OCI-LY1 (cell line): ENCODE measurements at regions not wholly inside any gene's neighbourhood (a gene's known extent, or its start where the extent isn't known, plus 50 kb on each side); places are given as distances from the start of the nearest gene placed in this dataset.

Experiments used
- H2AFZ ChIP-seq: fragments of 200-600 bp; sonication (generic), shearing (Covaris generic); 2 replicates; pipeline ENCODE4 v1.6.0; 2014; ENCODE audit warnings: antibody characterized with exemption, mild to moderate bottlenecking, low read length
- H3F3A ChIP-seq: fragments of 200-600 bp; sonication (generic), shearing (Covaris generic); 2 replicates; pipeline ENCODE4 v1.6.0; 2014; ENCODE audit warnings: mild to moderate bottlenecking, antibody characterized with exemption, low read length, moderate library complexity; ENCODE audit not compliant: insufficient read depth
- H3K27ac ChIP-seq: fragments of 200-600 bp; sonication (generic); 2 replicates; pipeline ENCODE4 v1.5.1; 2014; ENCODE audit warnings: low read length, mixed run types, mild to moderate bottlenecking, low read depth; ENCODE audit not compliant: poor library complexity, severe bottlenecking
- H3K27me3 ChIP-seq: fragments of 200-600 bp; sonication (generic); 2 replicates; pipeline ENCODE4 v1.6.0; 2014; ENCODE audit warnings: antibody characterized with exemption, mild to moderate bottlenecking, low read length, moderate library complexity; ENCODE audit not compliant: insufficient read depth
- H3K36me3 ChIP-seq: fragments of 200-600 bp; sonication (generic); 2 replicates; pipeline ENCODE4 v1.6.1; 2014; ENCODE audit warnings: mild to moderate bottlenecking, antibody characterized with exemption, low read length, moderate library complexity, mixed read lengths; ENCODE audit not compliant: insufficient read depth
- H3K4me1 ChIP-seq: fragments of 200-600 bp; sonication (generic); 2 replicates; pipeline ENCODE4 v1.5.1; 2014; ENCODE audit warnings: mild to moderate bottlenecking, low read length, moderate library complexity; ENCODE audit not compliant: insufficient read depth, severe bottlenecking
- H3K4me2 ChIP-seq: fragments of 200-600 bp; sonication (generic), shearing (Covaris generic); 2 replicates; pipeline ENCODE4 v1.6.1; 2014; ENCODE audit warnings: low read length
- H3K4me3 ChIP-seq: fragments of 200-600 bp; sonication (generic); 2 replicates; pipeline ENCODE4 v1.5.1; 2014; ENCODE audit warnings: low read length, low read depth, mild to moderate bottlenecking, mixed read lengths; ENCODE audit not compliant: poor library complexity, severe bottlenecking
- H3K79me2 ChIP-seq: fragments of 200-600 bp; shearing (Covaris generic); 2 replicates; pipeline ENCODE4 v1.6.1; 2016; ENCODE audit warnings: mixed run types, low read length, mixed read lengths; ENCODE audit not compliant: insufficient read depth
- H3K9ac ChIP-seq: fragments of 200-600 bp; sonication (generic), shearing (Covaris generic); 2 replicates; pipeline ENCODE4 v1.6.1; 2014; ENCODE audit warnings: mild to moderate bottlenecking, low read length, mixed read lengths
- H3K9me2 ChIP-seq: fragments of 200-600 bp; sonication (generic), shearing (Covaris generic); 2 replicates; pipeline ENCODE4 v1.6.1; 2014; ENCODE audit warnings: low read depth, mild to moderate bottlenecking, low read length, mixed read lengths
- H3K9me3 ChIP-seq: fragments of 200-600 bp; shearing (Covaris generic); 2 replicates; pipeline ENCODE4 v1.6.1; 2014; ENCODE audit warnings: low read length, mixed read lengths
- H4K20me1 ChIP-seq: fragments of 200-600 bp; sonication (generic), shearing (Covaris generic); 2 replicates; pipeline ENCODE4 v1.6.0; 2016; ENCODE audit warnings: mild to moderate bottlenecking, low read length; ENCODE audit not compliant: insufficient read depth
- CTCF ChIP-seq: fragments of 200-600 bp; sonication (generic), shearing (Covaris generic); IDR thresholded peaks from 2 replicates; pipeline ENCODE4 v1.5.1; 2017; ENCODE audit warnings: mild to moderate bottlenecking, antibody characterized with exemption, low read length, moderate library complexity, mixed read lengths
- EZH2 ChIP-seq: fragments of 200-600 bp; sonication (generic), shearing (Covaris generic); IDR thresholded peaks from 2 replicates; pipeline ENCODE4 v1.8.0; 2017; ENCODE audit warnings: borderline replicate concordance, mixed run types, mild to moderate bottlenecking, antibody characterized with exemption, low read length, moderate library complexity, mixed read lengths

- Histone ChIP-seq H3K9ac (no peak overlapping the region), H3K9me2 (no peaks in the 10 kb centered on the region)
Measured at GRCh38 chrX:143800150-143800549, 79.6 kb upstream of the SPANXN2 start.

GRCh38 chrX:143788265-143788664, 67.7 kb upstream of the SPANXN2 start:
- Histone ChIP-seq H4K20me1 (no peaks in the 10 kb centered on the region), H3F3A (no peaks in the 10 kb centered on the region), H3K36me3 (no peaks in the 10 kb centered on the region), H3K27ac (no peak overlapping the region), H2AFZ (no peak overlapping the region), H3K4me3 (no peak overlapping the region), H3K9me2 (no peaks in the 10 kb centered on the region), H3K9me3 (no peaks in the 10 kb centered on the region), H3K9ac (no peak overlapping the region), H3K4me1 (no peaks in the 10 kb centered on the region), H3K4me2 (no peak overlapping the region), H3K79me2 (no peaks in the 10 kb centered on the region), H3K27me3 (no peaks in the 10 kb centered on the region)
- TF ChIP-seq CTCF (peak; percentile 46; the same call in 1 of the 2 replicates), EZH2 (no peak)

More at GRCh38 chrX:143800150-143800549, 79.6 kb upstream of the SPANXN2 start:
- Histone ChIP-seq H3K4me1 (no peaks in the 10 kb centered on the region), H3K27me3 (no peaks in the 10 kb centered on the region), H3K4me2 (no peak overlapping the region), H4K20me1 (no peaks in the 10 kb centered on the region), H3K9me3 (no peaks in the 10 kb centered on the region), H3K79me2 (no peaks in the 10 kb centered on the region), H3K27ac (no peak overlapping the region), H3K4me3 (no peak overlapping the region), H3F3A (no peaks in the 10 kb centered on the region), H3K36me3 (no peaks in the 10 kb centered on the region), H2AFZ (no peak overlapping the region)
- no peak for TF ChIP-seq EZH2

GRCh38 chrX:143787341-143787740, 66.8 kb upstream of the SPANXN2 start:
- Histone ChIP-seq H3K36me3 (no peaks in the 10 kb centered on the region), H3K4me1 (no peaks in the 10 kb centered on the region), H3K4me3 (no peak overlapping the region), H3F3A (no peaks in the 10 kb centered on the region), H3K27me3 (no peaks in the 10 kb centered on the region), H3K9me2 (no peaks in the 10 kb centered on the region), H3K27ac (no peak overlapping the region), H3K79me2 (no peaks in the 10 kb centered on the region), H4K20me1 (no peaks in the 10 kb centered on the region), H3K9ac (no peak overlapping the region), H3K4me2 (no peak overlapping the region), H3K9me3 (no peaks in the 10 kb centered on the region), H2AFZ (no peak overlapping the region)
- no peak for TF ChIP-seq EZH2
- TF ChIP-seq CTCF, result no peak

GRCh38 chrX:143781103-143781502, 60.6 kb upstream of the SPANXN2 start:
- Histone ChIP-seq H3K27ac (no peak overlapping the region), H4K20me1 (no peaks in the 10 kb centered on the region), H2AFZ (no peak overlapping the region), H3K36me3 (no peaks in the 10 kb centered on the region), H3K4me2 (no peak overlapping the region), H3K4me1 (no peaks in the 10 kb centered on the region), H3F3A (no peaks in the 10 kb centered on the region), H3K79me2 (no peaks in the 10 kb centered on the region), H3K9ac (no peak overlapping the region), H3K27me3 (no peaks in the 10 kb centered on the region), H3K9me2 (no peaks in the 10 kb centered on the region), H3K9me3 (no peaks in the 10 kb centered on the region), H3K4me3 (no peak overlapping the region)
- no peak for TF ChIP-seq CTCF
- TF ChIP-seq EZH2, result no peak
